Endothelial cell of umbilical vein (primary cell): ENCODE measurements at regions not wholly inside any gene's neighbourhood (a gene's known extent, or its start where the extent isn't known, plus 50 kb on each side); places are given as distances from the start of the nearest gene placed in this dataset.

ENCODE experiments used
- BruUV-seq: library from RNA; stranded (reverse); fragments of 400-500 nt; replicated peaks from 2 replicates; lab custom pipeline; 2021; lab: Mats Ljungman, UMichigan
- CTCF ChIA-PET: fragments of 300-600, 350-600 bp; sonication (Branson Sonifier 250); formaldehyde crosslinking; loops from one replicate; lab custom pipeline; 2021; ENCODE audit warnings: antibody characterized with exemption, inconsistent platforms; lab: Charles Lee
- POLR2A ChIA-PET: fragments of 300-600, 350-600 bp; sonication (Branson Sonifier 250); formaldehyde crosslinking; loops from one replicate; lab custom pipeline; 2021; ENCODE audit warnings: antibody characterized with exemption, inconsistent platforms; lab: Charles Lee
- DNase-seq: peaks from one replicate; pipeline ENCODE4 v3.0.0-alpha.2; 2011; ENCODE audit warnings: low read depth, low spot score
- FAIRE-seq: peaks from 2 replicates; lab custom pipeline; 2011; peaks lifted over from hg19 to GRCh38; lab: Jason Lieb, UNC
- H2AFZ ChIP-seq: 2 replicates; pipeline ENCODE4 v1.6.0; 2012; ENCODE audit warnings: low read depth, low read length, control low read depth, inconsistent platforms
- H3K27ac ChIP-seq: 2 replicates; pipeline ENCODE4 v1.5.1; 2011; ENCODE audit warnings: low read depth, mild to moderate bottlenecking, control low read depth, low read length, moderate library complexity; ENCODE audit not compliant: insufficient read depth
- H3K27me3 ChIP-seq, 2 experiments: 2 replicates each; pipeline versions ENCODE4 v1.6.0 to v1.6.1; 2011; ENCODE audit warnings: low read length in 2 of 2, mixed read lengths in 1 of 2; ENCODE audit not compliant: control insufficient read depth in 2 of 2, insufficient read depth in 2 of 2
- H3K36me3 ChIP-seq, 2 experiments: 2 replicates in 1 of 2; 3 replicates in 1 of 2; pipeline ENCODE4 v1.5.1; 2011; ENCODE audit warnings: low read length in 2 of 2, mild to moderate bottlenecking in 1 of 2, moderate library complexity in 1 of 2; ENCODE audit not compliant: control insufficient read depth in 2 of 2, insufficient read depth in 2 of 2; ENCODE audit errors: extremely low read depth in 1 of 2
- H3K4me1 ChIP-seq: 3 replicates; pipeline ENCODE4 v1.5.1; 2011; ENCODE audit warnings: mild to moderate bottlenecking, low read length; ENCODE audit not compliant: control insufficient read depth, insufficient read depth; ENCODE audit errors: extremely low read depth
- H3K4me2 ChIP-seq: 2 replicates; pipeline ENCODE4 v1.6.1; 2011; ENCODE audit warnings: low read length, control low read depth, mixed read lengths; ENCODE audit not compliant: insufficient read depth
- H3K4me3 ChIP-seq, 3 experiments: fragments of 200-600 bp in 1 of 3; sonication (generic), shearing (Covaris generic) in 1 of 3; replicated peaks in 1 of 3; 2 replicates each; pipeline ENCODE4 v1.5.1; 2011 to 2016; ENCODE audit warnings: control low read depth in 3 of 3, low read length in 3 of 3, mild to moderate bottlenecking in 2 of 3, inconsistent platforms in 1 of 3, low read depth in 1 of 3, moderate library complexity in 1 of 3; ENCODE audit not compliant: insufficient read depth in 1 of 3
- H3K79me2 ChIP-seq: 2 replicates; pipeline ENCODE4 v1.6.0; 2012; ENCODE audit warnings: low read length, inconsistent platforms; ENCODE audit not compliant: control insufficient read depth, insufficient read depth
- H3K9ac ChIP-seq: replicated peaks from 2 replicates; pipeline ENCODE3; 2011; ENCODE audit warnings: low read length, control low read depth; ENCODE audit not compliant: insufficient read depth; ENCODE audit errors: extremely low read depth
- H3K9me1 ChIP-seq: replicated peaks from 3 replicates; pipeline ENCODE4 v1.6.0; 2011; ENCODE audit warnings: mild to moderate bottlenecking, low read length; ENCODE audit not compliant: control insufficient read depth, insufficient read depth; ENCODE audit errors: extremely low read depth
- H3K9me3 ChIP-seq: replicated peaks from 2 replicates; pipeline ENCODE4 v1.5.1; 2012; ENCODE audit warnings: low read length, inconsistent platforms; ENCODE audit not compliant: control insufficient read depth, insufficient read depth
- H4K20me1 ChIP-seq: replicated peaks from 2 replicates; pipeline ENCODE3; 2011; ENCODE audit warnings: mild to moderate bottlenecking, low read length; ENCODE audit not compliant: control insufficient read depth, insufficient read depth; ENCODE audit errors: extremely low read depth
- EZH2 ChIP-seq: IDR thresholded peaks from 2 replicates; pipeline ENCODE4 v1.6.1; 2012; ENCODE audit warnings: borderline replicate concordance, low read depth, mild to moderate bottlenecking, moderate library complexity, low read length, inconsistent platforms; ENCODE audit not compliant: severe bottlenecking
- FOS ChIP-seq: IDR thresholded peaks from 2 replicates; pipeline ENCODE4 v1.6.1; 2011; ENCODE audit warnings: mild to moderate bottlenecking, low read length, moderate library complexity, borderline replicate concordance; ENCODE audit not compliant: insufficient read depth
- GATA2 ChIP-seq: IDR thresholded peaks from 2 replicates; pipeline ENCODE4 v1.7.0; 2011; ENCODE audit warnings: low read depth, mild to moderate bottlenecking, moderate library complexity, mixed read lengths, low read length; ENCODE audit not compliant: insufficient read length, insufficient read depth
- JUN ChIP-seq: IDR thresholded peaks from 2 replicates; pipeline ENCODE4 v1.6.1; 2011; ENCODE audit warnings: borderline replicate concordance, low read depth; ENCODE audit not compliant: insufficient read length, insufficient read depth
- MYC ChIP-seq: IDR thresholded peaks from one replicate; pipeline ENCODE4 v1.6.1; 2011; ENCODE audit warnings: mild to moderate bottlenecking, low read depth, low read length
- POLR2A ChIP-seq: IDR thresholded peaks from 2 replicates; pipeline ENCODE4 v1.6.1; 2012; ENCODE audit warnings: low read depth, mild to moderate bottlenecking, control low read depth, low read length
- POLR2AphosphoS5 ChIP-seq: IDR thresholded peaks from 2 replicates; pipeline ENCODE4 v1.6.1; 2012; ENCODE audit warnings: low read depth, mild to moderate bottlenecking, control low read depth, low read length, moderate library complexity; ENCODE audit not compliant: insufficient read depth
- dilution Hi-C: fragments of 300-500 bp; cut with MboI; formaldehyde crosslinking; loops from one replicate; pipeline ENCODE4 v1.15.0; 2019; ENCODE audit warnings: low sequenced_read_pairs; ENCODE audit not compliant: extremely low pct_ligation_motif_present
- intact Hi-C: fragments of 100-400 bp; cut with micrococcal nuclease; formaldehyde crosslinking; loops from one replicate; pipeline ENCODE4 v1.10.0; 2022
- TF ChIP-seq, protein P1 (sequence below): IDR thresholded peaks from 2 replicates; pipeline ENCODE4 v1.6.1; 2011; ENCODE audit not compliant: insufficient read depth, insufficient read length
- TF ChIP-seq, protein P2 (sequence below), 2 donors: IDR thresholded peaks; 1 replicate in 1 of 2; 2 replicates in 1 of 2; pipeline ENCODE4 v1.5.1; 2011; ENCODE audit warnings: low read length in 2 of 2, mild to moderate bottlenecking in 2 of 2, moderate library complexity in 2 of 2, control low read depth in 1 of 2, inconsistent platforms in 1 of 2, low read depth in 1 of 2; ENCODE audit not compliant: insufficient read depth in 1 of 2; ENCODE audit errors: extremely low read depth in 1 of 2

DNA sequence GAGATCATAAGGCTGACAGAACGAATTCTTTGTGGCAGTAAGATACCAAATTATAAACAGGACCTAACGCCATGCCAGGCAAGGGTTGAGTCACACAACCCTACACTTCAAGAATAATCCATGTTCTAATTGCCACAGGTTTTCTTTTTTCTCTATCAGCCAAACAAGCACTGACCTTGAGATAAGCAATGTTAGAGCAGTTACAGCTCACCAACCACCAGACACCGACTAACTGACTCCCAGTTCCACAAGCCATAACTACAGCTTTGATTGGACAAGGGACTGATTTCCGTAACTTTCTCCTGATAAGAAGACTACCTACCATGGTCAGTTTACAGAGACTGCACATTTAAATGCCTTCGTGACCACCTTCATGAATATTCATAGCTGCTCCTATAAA is 149.6 kb downstream of the PTPRU start:
- no peak overlapping the region for H3K9ac ChIP-seq
- no peaks in the 10 kb centered on the region for H3K36me3 ChIP-seq
- no peak overlapping the region for H2AFZ ChIP-seq
- H3K4me3 ChIP-seq = no peak overlapping the region
- DNase-seq (no peak), FAIRE-seq (no peak)
- intact Hi-C loops = loop anchor here (2.0 kb wide), 1 partner anchor 699 kb away; no protein-coding TSS in a partner anchor
- BruUV-seq = no TSS peak
- POLR2A ChIA-PET = interaction anchor here (0.6 kb wide), 1 partner anchor 170 kb away, joined by 3 read pairs; no protein-coding TSS in a partner anchor
- H3K27me3 ChIP-seq = no peaks in the 10 kb centered on the region
- dilution Hi-C loops = no loop called here
- CTCF ChIA-PET = interaction anchor here (4.7 kb wide), 1 partner anchor 11 kb away, joined by 25 read pairs; no protein-coding TSS in a partner anchor
- no peaks in the 10 kb centered on the region for H4K20me1 ChIP-seq
- TF ChIP-seq, protein P1, sequence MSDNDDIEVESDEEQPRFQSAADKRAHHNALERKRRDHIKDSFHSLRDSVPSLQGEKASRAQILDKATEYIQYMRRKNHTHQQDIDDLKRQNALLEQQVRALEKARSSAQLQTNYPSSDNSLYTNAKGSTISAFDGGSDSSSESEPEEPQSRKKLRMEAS = no peak
- TF ChIP-seq POLR2AphosphoS5 (no peak), POLR2A (no peak), JUN (no peak), EZH2 (no peak), MYC (no peak), FOS (no peak), GATA2 (no peak)
- TF ChIP-seq, protein P2, sequence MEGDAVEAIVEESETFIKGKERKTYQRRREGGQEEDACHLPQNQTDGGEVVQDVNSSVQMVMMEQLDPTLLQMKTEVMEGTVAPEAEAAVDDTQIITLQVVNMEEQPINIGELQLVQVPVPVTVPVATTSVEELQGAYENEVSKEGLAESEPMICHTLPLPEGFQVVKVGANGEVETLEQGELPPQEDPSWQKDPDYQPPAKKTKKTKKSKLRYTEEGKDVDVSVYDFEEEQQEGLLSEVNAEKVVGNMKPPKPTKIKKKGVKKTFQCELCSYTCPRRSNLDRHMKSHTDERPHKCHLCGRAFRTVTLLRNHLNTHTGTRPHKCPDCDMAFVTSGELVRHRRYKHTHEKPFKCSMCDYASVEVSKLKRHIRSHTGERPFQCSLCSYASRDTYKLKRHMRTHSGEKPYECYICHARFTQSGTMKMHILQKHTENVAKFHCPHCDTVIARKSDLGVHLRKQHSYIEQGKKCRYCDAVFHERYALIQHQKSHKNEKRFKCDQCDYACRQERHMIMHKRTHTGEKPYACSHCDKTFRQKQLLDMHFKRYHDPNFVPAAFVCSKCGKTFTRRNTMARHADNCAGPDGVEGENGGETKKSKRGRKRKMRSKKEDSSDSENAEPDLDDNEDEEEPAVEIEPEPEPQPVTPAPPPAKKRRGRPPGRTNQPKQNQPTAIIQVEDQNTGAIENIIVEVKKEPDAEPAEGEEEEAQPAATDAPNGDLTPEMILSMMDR (IDR thresholded peaks at IDR 0.05; ENCODE audit: extremely low read depth in 1 of 2, insufficient read depth in 1 of 2, low read depth in 1 of 2, low read length in 2 of 2) = no peak
- H3K27ac ChIP-seq = no peak overlapping the region
- H3K4me1 ChIP-seq = peaks cover 18% of the 10 kb centered on the region
- H3K79me2 ChIP-seq = no peaks in the 10 kb centered on the region
- no peaks in the 10 kb centered on the region for H3K9me3 ChIP-seq
- no peak overlapping the region for H3K4me2 ChIP-seq
- no peaks in the 10 kb centered on the region for H3K9me1 ChIP-seq
